Central memory CD8-positive, alpha-beta T cell (primary cell): ENCODE measurements at regions not wholly inside any gene's neighbourhood (a gene's known extent, or its start where the extent isn't known, plus 50 kb on each side); places are given as distances from the start of the nearest gene placed in this dataset.

Source experiments
- ATAC-seq: fragments of 150-1000 bp; cut with Tn5 transposase; replicated peaks from 2 replicates; pipeline ENCODE4 v1.10.0; 2022; ENCODE audit warnings: mild to moderate bottlenecking, moderate FRiP score, moderate number of reproducible peaks; ENCODE audit not compliant: poor library complexity, severe bottlenecking; ENCODE audit errors: extremely low read depth
- DNase-seq, 2 donors: peaks; one replicate each; pipeline ENCODE4 v3.0.0; 2021; ENCODE audit warnings: low spot score in 2 of 2
- H3K27ac Mint-ChIP-seq: one replicate; pipeline ENCODE4 v1.8.0; 2022; ENCODE audit warnings: low read depth, mild to moderate bottlenecking, moderate library complexity, mixed read lengths
- H3K27me3 Mint-ChIP-seq: one replicate; pipeline ENCODE4 v1.8.0; 2022; ENCODE audit warnings: mixed read lengths
- H3K36me3 Mint-ChIP-seq: one replicate; pipeline ENCODE4 v1.8.0; 2022; ENCODE audit warnings: mild to moderate bottlenecking, moderate library complexity, mixed read lengths; ENCODE audit not compliant: insufficient read depth
- H3K4me1 Mint-ChIP-seq: one replicate; pipeline ENCODE4 v1.8.0; 2022; ENCODE audit warnings: mixed read lengths
- H3K4me3 Mint-ChIP-seq: one replicate; pipeline ENCODE4 v1.8.0; 2022; ENCODE audit warnings: mild to moderate bottlenecking, moderate library complexity, mixed read lengths
- H3K9me3 Mint-ChIP-seq: one replicate; pipeline ENCODE4 v1.8.0; 2022; ENCODE audit warnings: mixed read lengths

- no peak for ATAC-seq
- H3K9me3 Mint-ChIP-seq: no peaks in the 10 kb centered on the region
- H3K36me3 Mint-ChIP-seq: no peaks in the 10 kb centered on the region
- H3K4me3 Mint-ChIP-seq: no peak overlapping the region
- DNase-seq: no peak
- H3K4me1 Mint-ChIP-seq: no peaks in the 10 kb centered on the region
- no peak overlapping the region for H3K27ac Mint-ChIP-seq
- peaks cover 34% of the 10 kb centered on the region for H3K27me3 Mint-ChIP-seq
These were observed 52.3 kb upstream of the SIPA1L2 start for GRCh38 chr1:232682248-232682647.

DNA sequence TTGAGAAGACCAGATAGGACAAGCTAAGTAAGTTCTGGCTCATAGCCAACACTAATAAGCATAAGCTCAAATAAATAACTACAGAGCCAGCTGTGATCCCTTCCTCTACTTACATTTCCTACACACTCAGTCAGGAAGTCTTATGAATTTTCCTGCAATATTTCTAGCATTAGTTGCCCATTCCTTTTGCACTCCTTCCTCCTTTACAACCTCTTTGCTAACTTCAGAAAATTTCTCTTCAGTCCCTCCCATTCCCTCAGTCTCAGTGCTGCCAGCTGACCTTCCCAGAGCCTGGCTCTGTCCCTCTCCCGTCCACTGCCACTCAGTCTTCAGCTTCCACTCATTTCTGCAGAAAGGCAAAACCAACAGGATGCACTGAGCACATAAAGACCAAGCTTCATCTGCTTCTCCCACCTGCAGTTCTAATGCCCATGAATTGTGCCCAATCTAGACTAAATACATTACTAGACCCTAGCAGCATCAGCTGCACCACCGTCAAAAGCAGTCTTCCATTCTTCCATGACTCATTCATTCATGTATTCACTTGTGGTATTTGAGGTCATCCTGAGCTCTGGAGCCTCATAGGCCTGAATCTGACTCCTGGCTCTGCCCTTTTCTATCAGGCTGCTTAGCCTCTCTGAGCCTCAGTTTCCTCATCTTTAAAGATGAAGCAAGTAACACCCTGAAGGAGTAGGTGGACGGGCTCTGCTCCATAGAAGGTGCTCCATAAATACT lies 54.6 kb upstream of the SIPA1L2 start:
- H3K9me3 Mint-ChIP-seq: no peaks in the 10 kb centered on the region
- H3K4me3 Mint-ChIP-seq: no peak overlapping the region
- ATAC-seq: no peak
- H3K4me1 Mint-ChIP-seq: no peaks in the 10 kb centered on the region
- no peaks in the 10 kb centered on the region for H3K36me3 Mint-ChIP-seq
- H3K27ac Mint-ChIP-seq: no peak overlapping the region
- no peak for DNase-seq
- peaks cover 29% of the 10 kb centered on the region for H3K27me3 Mint-ChIP-seq

- no peak for DNase-seq
These were observed 56.4 kb upstream of the SIPA1L2 start for GRCh38 chr1:232686346-232686745.

DNA sequence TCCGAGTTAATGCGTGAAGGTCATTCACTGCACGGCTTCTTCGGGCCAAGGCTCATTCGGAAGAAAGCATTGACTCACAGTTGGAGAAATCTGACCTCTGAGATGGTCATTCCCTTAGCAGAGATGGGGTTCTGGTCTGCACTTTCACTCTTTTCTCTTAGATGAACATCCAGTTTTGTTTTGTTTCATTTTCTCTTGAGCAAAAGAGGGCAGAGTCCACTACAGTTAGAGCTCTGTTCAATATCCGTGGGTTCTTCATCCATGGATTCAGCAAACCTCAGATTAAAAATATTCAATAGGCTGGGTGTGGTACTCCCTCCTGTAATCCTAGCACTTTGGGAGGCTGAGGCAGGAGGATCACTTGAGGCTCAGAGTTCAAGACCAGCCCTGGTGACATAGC lies 57.4 kb upstream of the SIPA1L2 start:
- no peak for DNase-seq
- H3K4me1 Mint-ChIP-seq: no peaks in the 10 kb centered on the region
- H3K9me3 Mint-ChIP-seq: no peaks in the 10 kb centered on the region
- H3K27ac Mint-ChIP-seq: no peak overlapping the region
- ATAC-seq: no peak
- H3K4me3 Mint-ChIP-seq: no peak overlapping the region
- peaks cover 28% of the 10 kb centered on the region for H3K27me3 Mint-ChIP-seq
- peaks cover 2% of the 10 kb centered on the region for H3K36me3 Mint-ChIP-seq

More at GRCh38 chr1:232686346-232686745, 56.4 kb upstream of the SIPA1L2 start:
- Mint-ChIP-seq H3K4me3 (no peak overlapping the region), H3K36me3 (peaks cover 2% of the 10 kb centered on the region), H3K9me3 (no peaks in the 10 kb centered on the region), H3K4me1 (no peaks in the 10 kb centered on the region), H3K27me3 (peaks cover 21% of the 10 kb centered on the region), H3K27ac (no peak overlapping the region)
- no peak for ATAC-seq

DNA sequence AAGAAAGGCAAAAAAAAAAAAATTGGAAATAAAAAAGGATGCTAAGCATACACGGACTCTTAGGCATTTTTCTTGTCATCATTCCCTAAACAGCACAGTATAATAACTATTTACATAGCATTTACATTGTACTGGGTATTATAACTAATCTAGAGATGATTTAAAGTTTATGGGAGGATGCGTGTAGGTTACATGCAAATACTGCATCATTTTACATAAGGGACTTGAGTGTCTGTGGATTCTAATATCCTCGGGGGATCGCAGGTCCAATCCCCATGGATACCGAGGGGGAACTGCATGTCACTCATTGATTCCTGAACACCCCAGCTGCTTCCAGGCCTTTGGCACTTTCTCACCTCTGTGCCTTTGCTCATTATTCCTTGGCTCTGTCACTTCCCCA lies 57.8 kb upstream of the SIPA1L2 start:
- DNase-seq (no peak), ATAC-seq (no peak)
- Mint-ChIP-seq H3K27ac (no peak overlapping the region), H3K9me3 (no peaks in the 10 kb centered on the region), H3K4me3 (no peak overlapping the region), H3K36me3 (peaks cover 2% of the 10 kb centered on the region), H3K27me3 (peaks cover 32% of the 10 kb centered on the region), H3K4me1 (no peaks in the 10 kb centered on the region)

DNA sequence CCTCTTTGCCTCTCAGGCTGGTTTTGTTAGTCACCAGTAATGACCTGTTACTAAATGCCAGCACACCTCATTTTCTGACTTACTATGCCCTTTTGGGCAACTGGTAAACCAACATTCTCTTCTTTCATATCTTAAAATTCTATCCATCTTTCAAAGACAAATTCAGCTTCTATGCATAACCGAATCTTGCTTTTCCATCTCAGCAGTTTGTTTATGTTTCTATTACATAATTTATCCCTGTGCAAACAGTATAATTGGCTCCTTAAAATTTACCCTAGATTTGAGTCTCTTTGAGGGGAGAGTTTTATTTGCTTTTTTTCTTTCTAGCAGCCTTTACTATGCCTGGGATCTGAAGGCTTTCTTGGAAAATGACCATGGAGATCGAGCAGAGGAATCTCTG lies 58.5 kb upstream of the SIPA1L2 start:
- Mint-ChIP-seq H3K4me3 (no peak overlapping the region), H3K27me3 (peaks cover 39% of the 10 kb centered on the region), H3K27ac (no peak overlapping the region), H3K4me1 (no peaks in the 10 kb centered on the region), H3K36me3 (peaks cover 2% of the 10 kb centered on the region), H3K9me3 (no peaks in the 10 kb centered on the region)
- no peak for DNase-seq
- no peak for ATAC-seq

DNA sequence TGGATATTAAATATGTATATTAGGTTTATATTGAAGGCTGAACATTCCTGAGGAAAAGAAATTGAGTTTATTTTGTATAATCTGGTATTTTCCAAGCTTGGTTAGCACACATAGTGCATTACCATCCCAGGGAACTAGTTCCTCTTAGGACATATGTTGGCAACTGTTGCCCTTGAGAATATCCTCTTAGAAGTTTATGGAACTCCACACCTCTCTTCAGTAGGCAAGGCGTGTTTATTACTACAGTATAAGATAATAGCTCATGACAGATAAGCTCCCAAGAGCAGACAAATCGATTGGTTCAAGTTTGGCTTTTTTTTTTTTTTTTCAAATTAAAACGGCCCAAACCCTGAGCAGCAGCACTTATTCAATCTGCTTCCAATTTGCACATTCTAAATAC lies 59.8 kb upstream of the SIPA1L2 start:
- Mint-ChIP-seq H3K27ac (no peak overlapping the region), H3K9me3 (no peaks in the 10 kb centered on the region), H3K27me3 (peaks cover 51% of the 10 kb centered on the region), H3K36me3 (peaks cover 2% of the 10 kb centered on the region), H3K4me3 (no peak overlapping the region), H3K4me1 (no peaks in the 10 kb centered on the region)
- DNase-seq (no peak), ATAC-seq (no peak)

GRCh38 chr1:232690285-232690935 lies 60.5 kb upstream of the SIPA1L2 start:
- H3K4me1 Mint-ChIP-seq: no peaks in the 10 kb centered on the region
- peaks cover 2% of the 10 kb centered on the region for H3K36me3 Mint-ChIP-seq
- H3K27me3 Mint-ChIP-seq: peaks cover 56% of the 10 kb centered on the region
- H3K27ac Mint-ChIP-seq: no peak overlapping the region
- no peak overlapping the region for H3K4me3 Mint-ChIP-seq
- DNase-seq (no peak), ATAC-seq (no peak)
- no peaks in the 10 kb centered on the region for H3K9me3 Mint-ChIP-seq

- DNase-seq: no peak
- Mint-ChIP-seq H3K9me3 (no peaks in the 10 kb centered on the region), H3K4me3 (no peak overlapping the region), H3K27me3 (peaks cover 67% of the 10 kb centered on the region), H3K27ac (no peak overlapping the region), H3K36me3 (peaks cover 2% of the 10 kb centered on the region), H3K4me1 (no peaks in the 10 kb centered on the region)
- ATAC-seq: no peak
These were observed 64.5 kb upstream of the SIPA1L2 start for GRCh38 chr1:232694475-232694874.

DNA sequence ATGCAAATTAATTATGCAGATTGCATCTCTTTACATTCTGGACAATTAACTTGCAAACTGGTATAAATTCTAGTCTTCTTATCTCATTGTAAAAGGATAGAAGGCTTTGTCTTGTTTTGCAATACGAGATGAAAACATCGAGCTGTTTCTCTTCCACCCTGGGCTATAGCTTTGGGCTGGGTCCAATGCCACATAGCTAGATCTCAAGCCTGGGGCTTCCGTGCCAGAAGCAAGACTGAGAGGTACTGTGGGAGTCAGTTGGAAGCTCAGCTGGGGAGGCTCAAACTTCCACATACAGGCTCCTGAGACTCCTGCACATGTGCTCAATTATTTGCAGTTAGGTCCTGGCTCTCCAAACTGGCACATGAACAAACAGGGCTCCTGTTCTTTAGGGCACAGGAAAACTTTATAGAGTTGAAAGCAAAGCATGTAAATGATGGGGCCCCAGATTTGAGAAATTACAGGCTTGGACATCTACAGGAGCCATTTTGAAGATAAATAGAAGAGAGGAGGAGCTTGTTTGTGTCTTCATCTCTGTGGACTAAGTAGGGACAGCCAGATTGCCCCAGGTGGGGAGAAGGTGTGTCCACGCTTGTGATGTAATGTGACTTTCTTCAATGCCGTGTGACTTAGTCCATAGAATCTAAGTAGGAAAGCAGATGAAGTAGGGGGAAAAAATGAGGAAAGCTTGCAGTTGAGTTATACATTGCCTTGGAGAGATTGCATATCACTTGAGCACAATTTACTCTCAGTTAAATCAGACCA lies 65.9 kb upstream of the SIPA1L2 start:
- H3K27ac Mint-ChIP-seq: no peak overlapping the region
- no peak for ATAC-seq
- no peak for DNase-seq
- H3K4me1 Mint-ChIP-seq: no peaks in the 10 kb centered on the region
- H3K9me3 Mint-ChIP-seq: no peaks in the 10 kb centered on the region
- H3K27me3 Mint-ChIP-seq: peaks cover 63% of the 10 kb centered on the region
- H3K36me3 Mint-ChIP-seq: no peaks in the 10 kb centered on the region
- H3K4me3 Mint-ChIP-seq: no peak overlapping the region

- no peaks in the 10 kb centered on the region for H3K36me3 Mint-ChIP-seq
- H3K27me3 Mint-ChIP-seq: peaks cover 58% of the 10 kb centered on the region
- DNase-seq (no peak), ATAC-seq (no peak)
- no peaks in the 10 kb centered on the region for H3K9me3 Mint-ChIP-seq
- H3K27ac Mint-ChIP-seq: no peak overlapping the region
- no peak overlapping the region for H3K4me3 Mint-ChIP-seq
- no peaks in the 10 kb centered on the region for H3K4me1 Mint-ChIP-seq
These were observed 66.5 kb upstream of the SIPA1L2 start for GRCh38 chr1:232696466-232696865.

DNA sequence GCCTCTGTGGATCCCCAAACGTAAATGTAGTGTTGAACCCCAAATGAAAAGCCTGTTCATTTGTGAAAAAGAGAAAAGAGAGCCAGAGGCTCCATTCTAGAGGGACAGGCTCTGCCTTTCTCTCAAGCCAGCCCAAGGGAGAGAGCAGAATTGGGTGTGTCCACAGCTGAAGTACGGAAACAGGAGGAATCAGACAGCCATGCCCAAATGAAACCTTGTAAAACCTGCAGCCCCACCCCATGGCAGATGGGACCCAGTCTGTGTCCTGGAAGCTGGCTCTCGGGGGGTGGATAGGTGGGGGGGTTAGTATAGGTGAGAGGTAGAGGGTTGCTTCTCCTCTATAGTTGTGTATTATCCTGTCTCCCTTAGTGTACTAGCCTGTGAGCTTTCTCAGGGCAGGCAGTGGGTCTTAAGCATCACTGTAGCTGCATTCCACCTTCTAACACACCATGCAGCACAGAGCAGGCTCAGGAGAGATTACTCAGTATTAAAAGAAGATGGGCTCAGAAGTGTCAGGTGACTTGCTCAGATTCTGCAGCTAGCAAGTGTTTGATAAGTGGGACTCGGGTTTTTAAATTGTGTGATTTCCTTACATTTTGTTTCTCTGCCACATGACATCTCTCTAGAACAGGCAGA lies 67.4 kb upstream of the SIPA1L2 start:
- Mint-ChIP-seq H3K36me3 (no peaks in the 10 kb centered on the region), H3K9me3 (no peaks in the 10 kb centered on the region), H3K27me3 (peaks cover 58% of the 10 kb centered on the region), H3K4me3 (no peak overlapping the region), H3K27ac (no peak overlapping the region), H3K4me1 (no peaks in the 10 kb centered on the region)
- DNase-seq (no peak), ATAC-seq (no peak)
